ENCODE measurements at regions not wholly inside any gene's neighbourhood (a gene's known extent, or its start where the extent isn't known, plus 50 kb on each side); places are given as distances from the start of the nearest gene placed in this dataset.

DNA sequence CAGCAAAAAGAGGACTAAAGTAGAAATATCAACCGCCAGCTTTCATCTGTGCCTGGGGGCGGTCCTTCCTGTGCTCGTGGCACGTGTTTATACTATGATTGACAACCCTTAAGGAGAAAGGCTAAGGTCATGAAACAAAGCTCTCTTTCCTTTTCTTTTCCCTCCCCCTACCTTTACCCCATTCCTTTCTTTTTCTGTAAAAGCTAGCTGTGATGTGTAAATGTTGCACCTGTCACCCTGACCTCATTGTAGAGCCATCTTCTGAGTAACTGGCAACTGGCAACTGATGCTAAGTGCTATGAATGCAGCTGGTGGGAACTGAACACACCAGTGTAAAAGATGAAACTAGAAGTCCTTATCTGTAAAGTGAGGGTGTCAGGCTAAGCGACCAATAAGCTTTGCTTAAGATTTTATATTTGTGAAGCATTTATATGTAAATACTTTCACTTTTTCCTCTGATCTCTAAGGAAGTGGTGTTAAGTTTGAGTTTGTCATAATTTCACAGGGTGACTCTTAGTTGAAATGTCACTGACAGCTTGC, 102.8 kb upstream of the BCAT1 start:
- TF ChIP-seq, protein P1, sequence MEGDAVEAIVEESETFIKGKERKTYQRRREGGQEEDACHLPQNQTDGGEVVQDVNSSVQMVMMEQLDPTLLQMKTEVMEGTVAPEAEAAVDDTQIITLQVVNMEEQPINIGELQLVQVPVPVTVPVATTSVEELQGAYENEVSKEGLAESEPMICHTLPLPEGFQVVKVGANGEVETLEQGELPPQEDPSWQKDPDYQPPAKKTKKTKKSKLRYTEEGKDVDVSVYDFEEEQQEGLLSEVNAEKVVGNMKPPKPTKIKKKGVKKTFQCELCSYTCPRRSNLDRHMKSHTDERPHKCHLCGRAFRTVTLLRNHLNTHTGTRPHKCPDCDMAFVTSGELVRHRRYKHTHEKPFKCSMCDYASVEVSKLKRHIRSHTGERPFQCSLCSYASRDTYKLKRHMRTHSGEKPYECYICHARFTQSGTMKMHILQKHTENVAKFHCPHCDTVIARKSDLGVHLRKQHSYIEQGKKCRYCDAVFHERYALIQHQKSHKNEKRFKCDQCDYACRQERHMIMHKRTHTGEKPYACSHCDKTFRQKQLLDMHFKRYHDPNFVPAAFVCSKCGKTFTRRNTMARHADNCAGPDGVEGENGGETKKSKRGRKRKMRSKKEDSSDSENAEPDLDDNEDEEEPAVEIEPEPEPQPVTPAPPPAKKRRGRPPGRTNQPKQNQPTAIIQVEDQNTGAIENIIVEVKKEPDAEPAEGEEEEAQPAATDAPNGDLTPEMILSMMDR (IDR thresholded peaks at IDR 0.05; ENCODE audit: low read depth, low read length, poor library complexity, severe bottlenecking), result no peak
- TF ChIP-seq EZH2phosphoT487 (IDR thresholded peaks at IDR 0.05; ENCODE audit: borderline replicate concordance, low read length), result no peak
